Activated CD8-positive, alpha-beta T cell treated with anti-CD3 and anti-CD28 coated beads for 36 hours (primary cell): ENCODE measurements at regions not wholly inside any gene's neighbourhood (a gene's known extent, or its start where the extent isn't known, plus 50 kb on each side); places are given as distances from the start of the nearest gene placed in this dataset.

Experiments used
- ATAC-seq: fragments of 200-7000 bp; cut with Tn5 transposase; one replicate; pipeline ENCODE4 v1.10.0; 2021; ENCODE audit warnings: mild to moderate bottlenecking, moderate library complexity
- CTCF ChIA-PET: fragments of 350-600 bp; sonication (Branson Sonifier 250); formaldehyde crosslinking; loops from one replicate; lab custom pipeline; 2021; ENCODE audit warnings: antibody characterized with exemption; lab: Charles Lee
- POLR2A ChIA-PET: fragments of 350-600 bp; sonication (Branson Sonifier 250); formaldehyde crosslinking; loops from one replicate; lab custom pipeline; 2021; ENCODE audit warnings: antibody characterized with exemption; lab: Charles Lee
- DNase-seq: peaks from one replicate; pipeline ENCODE4 v3.0.0-alpha.2; 2020
- H3K27ac Mint-ChIP-seq: one replicate; pipeline ENCODE4 v1.8.0; 2021; ENCODE audit warnings: mild to moderate bottlenecking, mixed read lengths
- H3K27me3 Mint-ChIP-seq: one replicate; pipeline ENCODE4 v1.8.0; 2021; ENCODE audit warnings: mixed read lengths
- H3K36me3 Mint-ChIP-seq: one replicate; pipeline ENCODE4 v1.8.0; 2021; ENCODE audit warnings: low read depth, mixed read lengths
- H3K4me1 Mint-ChIP-seq: one replicate; pipeline ENCODE4 v1.8.0; 2021; ENCODE audit warnings: low read depth, mixed read lengths
- H3K4me3 Mint-ChIP-seq: one replicate; pipeline ENCODE4 v1.8.0; 2021; ENCODE audit warnings: mild to moderate bottlenecking, moderate library complexity, mixed read lengths
- H3K9me3 Mint-ChIP-seq: one replicate; pipeline ENCODE4 v1.8.0; 2021; ENCODE audit warnings: mixed read lengths
- intact Hi-C: fragments of 100-400 bp; cut with micrococcal nuclease; formaldehyde crosslinking; loops from one replicate; pipeline ENCODE4 v1.10.0; 2022
- TF ChIP-seq, protein P1 (sequence below): fragments of 200-600 bp; IDR thresholded peaks from one replicate; pipeline ENCODE4 v1.8.0; 2022; ENCODE audit warnings: antibody characterized with exemption, mild to moderate bottlenecking

DNA sequence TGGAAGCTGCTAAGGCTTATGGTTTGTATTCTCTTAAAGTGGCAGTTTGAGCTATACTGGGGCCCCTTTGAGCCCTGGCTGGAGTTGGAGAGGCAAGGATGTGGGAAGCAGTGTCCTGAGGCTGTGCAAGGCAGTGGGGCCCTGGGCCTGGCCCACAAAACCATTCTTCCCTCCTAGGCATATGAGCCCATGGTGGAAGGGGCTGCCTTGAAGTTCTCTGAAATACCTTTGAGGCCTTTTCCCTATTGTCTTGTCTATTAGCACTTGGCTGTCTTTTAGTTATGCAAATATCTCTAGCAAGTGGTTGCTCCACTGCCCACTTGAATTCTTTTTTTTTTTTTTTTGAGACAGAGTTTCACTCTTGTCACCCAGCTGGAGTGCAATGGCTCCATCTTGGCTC lies 119.2 kb downstream of the PCTP start:
- ATAC-seq, result no peak
- Mint-ChIP-seq H3K4me1 (no peaks in the 10 kb centered on the region), H3K4me3 (no peak overlapping the region), H3K36me3 (no peaks in the 10 kb centered on the region), H3K27ac (no peak overlapping the region), H3K9me3 (peaks cover 5% of the 10 kb centered on the region), H3K27me3 (no peaks in the 10 kb centered on the region)
- POLR2A ChIA-PET, result no interaction called here
- CTCF ChIA-PET, result no interaction called here
- TF ChIP-seq, protein P1, sequence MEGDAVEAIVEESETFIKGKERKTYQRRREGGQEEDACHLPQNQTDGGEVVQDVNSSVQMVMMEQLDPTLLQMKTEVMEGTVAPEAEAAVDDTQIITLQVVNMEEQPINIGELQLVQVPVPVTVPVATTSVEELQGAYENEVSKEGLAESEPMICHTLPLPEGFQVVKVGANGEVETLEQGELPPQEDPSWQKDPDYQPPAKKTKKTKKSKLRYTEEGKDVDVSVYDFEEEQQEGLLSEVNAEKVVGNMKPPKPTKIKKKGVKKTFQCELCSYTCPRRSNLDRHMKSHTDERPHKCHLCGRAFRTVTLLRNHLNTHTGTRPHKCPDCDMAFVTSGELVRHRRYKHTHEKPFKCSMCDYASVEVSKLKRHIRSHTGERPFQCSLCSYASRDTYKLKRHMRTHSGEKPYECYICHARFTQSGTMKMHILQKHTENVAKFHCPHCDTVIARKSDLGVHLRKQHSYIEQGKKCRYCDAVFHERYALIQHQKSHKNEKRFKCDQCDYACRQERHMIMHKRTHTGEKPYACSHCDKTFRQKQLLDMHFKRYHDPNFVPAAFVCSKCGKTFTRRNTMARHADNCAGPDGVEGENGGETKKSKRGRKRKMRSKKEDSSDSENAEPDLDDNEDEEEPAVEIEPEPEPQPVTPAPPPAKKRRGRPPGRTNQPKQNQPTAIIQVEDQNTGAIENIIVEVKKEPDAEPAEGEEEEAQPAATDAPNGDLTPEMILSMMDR, result no peak
- intact Hi-C loops, result no loop called here
- no peak for DNase-seq

DNA sequence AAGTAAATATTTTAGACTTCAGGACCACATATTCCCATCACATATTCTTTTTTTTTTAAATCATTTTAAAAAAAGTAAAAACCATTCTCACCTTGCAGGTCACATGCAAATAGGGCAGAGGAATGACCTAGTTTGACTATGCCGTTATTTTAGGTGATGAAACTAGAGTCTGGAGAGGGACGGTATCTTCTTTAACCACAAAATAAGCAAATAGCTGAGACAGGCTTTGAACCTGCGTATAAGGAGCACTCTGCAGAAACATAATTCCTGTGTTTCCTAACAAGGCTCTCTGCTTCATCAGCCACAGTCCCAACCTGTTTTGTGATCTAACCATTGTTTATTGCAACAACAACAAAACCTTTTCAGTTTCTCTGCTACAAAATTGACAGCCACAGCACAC lies 121.5 kb downstream of the PCTP start:
- ChIA-PET POLR2A (no interaction called here), CTCF (interaction anchor here (1.0 kb wide), 1 partner anchor 10 kb away, joined by 3 read pairs; no protein-coding TSS in a partner anchor)
- no peak for ATAC-seq
- Mint-ChIP-seq H3K4me3 (no peak overlapping the region), H3K4me1 (no peaks in the 10 kb centered on the region), H3K27me3 (no peaks in the 10 kb centered on the region), H3K27ac (no peak overlapping the region), H3K36me3 (no peaks in the 10 kb centered on the region), H3K9me3 (no peaks in the 10 kb centered on the region)
- intact Hi-C loops, result no loop called here
- TF ChIP-seq, protein P1, result no peak
- no peak for DNase-seq

DNA sequence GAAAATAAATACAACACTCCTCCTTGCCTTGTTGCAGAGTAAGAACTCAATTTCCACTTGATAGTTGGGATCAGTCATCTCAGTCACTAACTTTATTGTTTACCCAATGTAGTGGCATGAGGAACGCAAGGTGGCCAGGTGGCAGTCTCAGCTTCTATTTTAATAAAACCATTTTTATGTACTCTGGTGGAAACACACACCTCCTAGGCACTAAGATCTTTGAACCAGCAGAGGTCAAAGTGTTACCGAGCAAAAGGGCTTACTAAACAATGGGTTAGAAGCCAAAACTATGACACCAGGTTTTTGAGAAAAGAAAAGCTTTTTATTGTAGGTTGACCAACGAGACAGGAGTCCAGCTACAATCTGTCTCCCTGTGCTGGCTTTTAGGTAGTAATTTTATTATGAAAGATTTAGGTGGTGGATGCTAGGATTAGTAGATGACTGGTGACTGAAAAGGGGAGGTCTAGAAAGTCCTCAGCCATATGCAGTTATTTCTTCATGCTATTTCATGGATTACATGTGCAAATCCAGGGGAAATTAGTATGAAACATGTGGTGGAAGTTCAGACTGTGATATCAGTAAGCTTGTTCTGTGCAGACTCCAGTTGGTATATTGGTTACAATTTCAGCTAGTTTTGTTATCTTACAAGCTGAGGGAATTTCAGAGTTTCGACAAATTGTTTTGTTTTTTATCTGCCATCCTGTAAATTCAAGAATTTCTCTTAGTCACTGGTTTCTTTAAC lies 122.3 kb downstream of the PCTP start:
- ChIA-PET POLR2A (no interaction called here), CTCF (no interaction called here)
- Mint-ChIP-seq H3K4me1 (no peaks in the 10 kb centered on the region), H3K27me3 (peaks cover 7% of the 10 kb centered on the region), H3K9me3 (no peaks in the 10 kb centered on the region), H3K4me3 (no peak overlapping the region), H3K36me3 (no peaks in the 10 kb centered on the region), H3K27ac (no peak overlapping the region)
- TF ChIP-seq, protein P1, result no peak
- intact Hi-C loops, result no loop called here
- no peak for ATAC-seq
- DNase-seq, result no peak

DNA sequence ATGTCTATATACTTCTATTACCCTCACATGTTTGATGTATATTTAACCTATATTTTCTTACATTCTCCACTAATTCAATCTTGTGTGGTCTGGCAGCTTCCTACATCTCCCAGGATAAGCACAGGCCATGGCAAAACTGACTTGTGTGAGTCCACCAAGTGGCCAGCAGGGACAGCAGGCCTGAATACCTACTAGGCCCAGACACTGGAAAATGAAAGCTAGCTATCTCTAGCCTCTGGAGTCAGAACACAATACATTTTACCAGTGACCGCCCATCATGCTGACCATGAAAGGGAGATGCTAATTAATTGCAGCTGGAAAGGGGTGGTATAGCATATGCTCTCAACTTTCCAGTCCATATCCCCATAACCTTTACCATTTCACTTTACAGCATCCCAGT lies 132.3 kb downstream of the PCTP start:
- no peak overlapping the region for H3K27ac Mint-ChIP-seq
- H3K4me3 Mint-ChIP-seq, result no peak overlapping the region
- ChIA-PET CTCF (no interaction called here), POLR2A (no interaction called here)
- no peaks in the 10 kb centered on the region for H3K9me3 Mint-ChIP-seq
- TF ChIP-seq, protein P1, result no peak
- no peak for DNase-seq
- ATAC-seq, result no peak
- intact Hi-C loops, result no loop called here
- peaks cover 1% of the 10 kb centered on the region for H3K27me3 Mint-ChIP-seq
- no peaks in the 10 kb centered on the region for H3K36me3 Mint-ChIP-seq
- no peaks in the 10 kb centered on the region for H3K4me1 Mint-ChIP-seq

DNA sequence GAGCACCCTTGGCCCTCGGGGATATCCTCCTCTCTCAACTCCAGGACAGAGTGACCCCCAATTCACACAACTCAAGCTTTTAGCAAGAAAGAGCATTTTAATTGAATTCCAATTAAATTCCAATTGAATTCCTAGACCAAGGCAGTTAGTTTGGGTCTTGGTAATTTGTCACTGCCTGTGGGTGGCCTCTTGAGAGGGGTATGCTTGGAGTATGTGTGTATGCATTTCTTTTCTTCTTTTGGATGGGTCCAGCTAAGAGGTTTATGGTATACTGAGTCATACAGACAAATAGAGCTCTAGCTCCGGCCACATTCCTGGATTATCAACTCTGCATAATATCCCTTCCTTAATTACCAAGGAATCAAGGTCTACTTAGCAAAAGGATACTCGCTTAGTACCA lies 136.7 kb downstream of the PCTP start:
- Mint-ChIP-seq H3K27me3 (peaks cover 2% of the 10 kb centered on the region), H3K4me3 (no peak overlapping the region), H3K36me3 (no peaks in the 10 kb centered on the region), H3K27ac (no peak overlapping the region), H3K4me1 (no peaks in the 10 kb centered on the region), H3K9me3 (no peaks in the 10 kb centered on the region)
- intact Hi-C loops, result no loop called here
- TF ChIP-seq, protein P1, result no peak
- POLR2A ChIA-PET, result no interaction called here
- CTCF ChIA-PET, result no interaction called here
- no peak for ATAC-seq
- DNase-seq, result no peak
